Ectodermal cell (in vitro differentiated cells): ENCODE measurements at regions not wholly inside any gene's neighbourhood (a gene's known extent, or its start where the extent isn't known, plus 50 kb on each side); places are given as distances from the start of the nearest gene placed in this dataset.

Experiments used
- H3K27ac ChIP-seq: 2 replicates; pipeline ENCODE4 v1.7.0; 2013; ENCODE audit warnings: mild to moderate bottlenecking, low read depth, low read length; ENCODE audit not compliant: insufficient read depth, poor library complexity, severe bottlenecking
- H3K27me3 ChIP-seq: 2 replicates; pipeline ENCODE4 v1.7.0; 2013; ENCODE audit warnings: mild to moderate bottlenecking, low read length; ENCODE audit not compliant: insufficient read depth, control insufficient read depth, poor library complexity, severe bottlenecking
- H3K36me3 ChIP-seq: one replicate; pipeline ENCODE4 v1.7.0; 2013; ENCODE audit warnings: low read length; ENCODE audit not compliant: control insufficient read depth, insufficient read depth
- H3K4me1 ChIP-seq: one replicate; pipeline ENCODE4 v1.7.0; 2013; ENCODE audit warnings: low read length; ENCODE audit not compliant: control insufficient read depth, insufficient read depth
- H3K4me3 ChIP-seq: 2 replicates; pipeline ENCODE4 v1.7.0; 2013; ENCODE audit warnings: low read depth, low read length, control low read depth; ENCODE audit not compliant: insufficient read depth
- H3K9me3 ChIP-seq: 2 replicates; pipeline ENCODE4 v1.7.0; 2013; ENCODE audit warnings: mild to moderate bottlenecking, low read length, moderate library complexity; ENCODE audit not compliant: control insufficient read depth
- WGBS, 2 experiments: methylation state at CpG; one replicate each; pipeline ENCODE4 v1.1.7; 2013; ENCODE audit warnings: missing lambda C conversion rate in 2 of 2; 5-methylcytosine and 5-hydroxymethylcytosine counted together

DNA sequence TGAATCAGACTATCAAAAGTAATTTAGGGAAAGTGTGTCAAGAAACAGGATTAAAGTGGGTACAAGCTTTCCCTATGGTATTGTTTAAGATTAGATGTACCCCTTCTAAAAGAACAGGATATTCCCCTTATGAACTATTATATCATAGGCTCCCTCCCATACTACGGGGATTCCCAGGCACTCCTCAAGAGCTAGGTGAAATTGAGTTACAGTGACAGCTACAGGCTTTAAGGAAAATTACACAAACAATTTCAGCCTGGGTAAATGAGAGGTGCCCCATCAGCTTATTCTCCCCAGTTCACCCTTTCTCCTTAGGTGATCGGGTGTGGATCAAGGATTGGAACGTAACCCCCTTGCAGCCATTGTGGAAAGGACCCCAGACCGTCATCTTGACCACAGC, 240.8 kb upstream of the CNTN6 start:
- Histone ChIP-seq H3K27ac (no peak overlapping the region), H3K4me3 (no peak overlapping the region), H3K9me3 (peaks cover 3% of the 10 kb centered on the region), H3K36me3 (no peaks in the 10 kb centered on the region), H3K27me3 (no peaks in the 10 kb centered on the region), H3K4me1 (no peaks in the 10 kb centered on the region)
- WGBS, 2 experiments: 74 to 86% methylated on average over 4 of the region's 4 CpGs

DNA sequence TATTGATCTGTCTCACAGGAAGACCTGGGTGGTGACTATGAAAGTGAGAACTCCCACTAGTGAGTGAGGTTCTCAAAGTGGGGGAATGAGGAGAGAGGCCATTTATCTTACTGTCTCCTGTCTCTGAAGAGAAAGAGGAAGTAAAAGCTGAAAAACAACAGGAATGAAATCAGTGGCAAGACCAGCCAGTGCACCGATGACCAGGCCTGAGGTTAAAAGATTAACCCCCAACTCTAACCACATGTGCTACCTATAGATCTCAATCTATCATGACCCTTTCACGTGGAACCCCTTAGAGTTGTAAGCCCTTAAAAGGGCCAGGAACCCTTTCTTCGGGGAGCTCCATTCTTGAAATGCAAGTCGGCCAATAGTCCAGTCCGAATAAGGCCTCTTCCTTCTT, 239.3 kb upstream of the CNTN6 start:
- Histone ChIP-seq H3K9me3 (peaks cover 3% of the 10 kb centered on the region), H3K4me3 (no peak overlapping the region), H3K36me3 (no peaks in the 10 kb centered on the region), H3K27me3 (no peaks in the 10 kb centered on the region), H3K27ac (no peak overlapping the region), H3K4me1 (no peaks in the 10 kb centered on the region)
- WGBS, 2 experiments: 76 to 86% methylated on average over 5 of the region's 5 CpGs

DNA sequence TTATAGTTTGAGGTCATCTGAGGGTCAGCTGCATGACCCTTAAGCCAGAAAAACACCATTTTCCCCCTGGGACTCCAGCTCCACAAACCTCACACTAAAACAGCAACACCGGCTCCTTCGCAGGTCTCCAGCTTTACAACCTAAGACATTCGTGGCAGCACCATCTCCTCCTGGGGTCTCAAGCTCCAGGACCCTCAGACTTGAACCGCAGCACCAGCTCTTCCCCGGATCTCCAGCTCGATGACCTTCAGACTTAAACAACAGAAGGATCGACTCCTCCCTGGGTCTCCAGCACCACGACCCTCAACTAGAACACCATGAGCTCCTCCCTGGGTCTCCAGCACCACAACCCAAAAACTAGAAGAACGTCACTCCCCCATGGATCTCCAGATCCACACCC, 233.7 kb upstream of the CNTN6 start:
- H3K27me3 ChIP-seq: no peaks in the 10 kb centered on the region
- no peak overlapping the region for H3K27ac ChIP-seq
- no peaks in the 10 kb centered on the region for H3K4me1 ChIP-seq
- WGBS, 2 experiments: 81 to 82% methylated on average over 9 of the region's 9 CpGs
- no peaks in the 10 kb centered on the region for H3K36me3 ChIP-seq
- H3K9me3 ChIP-seq: peaks cover 7% of the 10 kb centered on the region
- no peak overlapping the region for H3K4me3 ChIP-seq

DNA sequence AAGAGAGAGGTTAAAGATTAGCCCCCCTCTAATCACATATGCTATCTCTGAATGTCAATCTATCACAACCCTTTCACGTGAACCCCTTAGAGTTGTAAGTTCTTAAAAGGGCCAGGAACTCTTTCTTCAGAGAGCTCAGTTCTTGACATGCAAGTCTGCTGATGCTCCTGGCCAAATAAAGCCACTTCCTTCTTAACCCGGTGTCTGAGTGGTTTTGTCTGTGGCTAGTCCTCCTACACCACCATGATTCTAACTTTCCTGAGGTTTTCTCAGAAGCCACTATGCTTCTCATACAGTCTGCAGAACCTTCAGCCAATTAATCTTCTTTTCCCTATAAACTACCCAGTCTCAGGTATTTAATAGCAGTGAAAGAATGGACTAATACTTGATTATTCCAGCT, 231.1 kb upstream of the CNTN6 start:
- Histone ChIP-seq H3K9me3 (peaks cover 5% of the 10 kb centered on the region), H3K27me3 (no peaks in the 10 kb centered on the region), H3K4me3 (no peak overlapping the region), H3K27ac (no peak overlapping the region), H3K36me3 (no peaks in the 10 kb centered on the region), H3K4me1 (no peaks in the 10 kb centered on the region)
- WGBS, 2 experiments: 65 to 79% methylated on average over 2 of the region's 2 CpGs

- Histone ChIP-seq H3K4me1 (no peaks in the 10 kb centered on the region), H3K27me3 (no peaks in the 10 kb centered on the region), H3K27ac (no peak overlapping the region), H3K9me3 (no peaks in the 10 kb centered on the region), H3K36me3 (no peaks in the 10 kb centered on the region), H3K4me3 (no peak overlapping the region)
- WGBS, 2 experiments: 100% methylated on average over 1 of the region's 1 CpG; no CpG with 5 or more reads in 1 of the 2 experiments
Observed at GRCh38 chr3:869269-869668, 223.6 kb upstream of the CNTN6 start.

DNA sequence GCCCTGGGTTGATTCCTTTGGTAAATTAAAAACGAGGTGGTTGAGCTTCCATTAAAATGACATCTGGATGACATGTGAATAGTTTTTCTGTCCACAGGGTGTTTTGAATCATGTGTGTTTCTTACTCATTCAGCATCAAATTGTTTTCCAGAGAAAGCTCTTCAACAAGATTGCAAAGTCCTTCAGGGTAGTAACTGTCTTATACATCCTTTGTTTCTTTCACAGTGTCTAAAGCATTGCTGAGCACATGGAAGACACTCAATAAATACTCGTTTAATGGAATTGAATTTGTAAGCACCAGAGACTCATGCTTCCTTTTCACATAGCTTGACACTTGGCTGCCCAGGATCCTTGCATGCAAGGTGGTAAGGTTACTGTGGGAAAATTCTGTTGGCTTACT, 223.1 kb upstream of the CNTN6 start:
- WGBS, 2 experiments: 63 to 67% methylated on average over 2 of the region's 2 CpGs

DNA sequence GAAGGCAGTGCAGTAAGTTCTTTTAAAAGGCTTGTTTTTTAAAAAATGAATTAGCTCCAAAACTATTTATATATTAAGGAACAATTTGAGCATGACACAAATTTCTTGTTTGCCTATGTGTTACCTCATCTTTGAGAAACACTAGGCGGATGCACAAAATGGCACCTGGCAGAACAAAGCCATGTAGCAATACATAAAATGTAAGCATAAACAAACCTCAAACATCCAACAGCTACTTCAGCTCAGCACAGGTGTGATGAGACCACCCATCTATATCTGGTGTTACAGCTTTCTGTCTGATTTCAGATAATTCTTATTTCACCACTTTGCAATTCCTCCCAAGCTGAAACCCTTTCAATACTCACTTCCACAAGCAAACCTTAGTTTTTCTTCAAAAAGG, 221.2 kb upstream of the CNTN6 start:
- H3K4me1 ChIP-seq: no peaks in the 10 kb centered on the region
- no peak overlapping the region for H3K27ac ChIP-seq
- no peaks in the 10 kb centered on the region for H3K9me3 ChIP-seq
- 93 to 96% methylated on average over 1 of the region's 1 CpG for whole genome bisulfite sequencing, 2 experiments
- H3K27me3 ChIP-seq: no peaks in the 10 kb centered on the region
- H3K36me3 ChIP-seq: no peaks in the 10 kb centered on the region
- no peak overlapping the region for H3K4me3 ChIP-seq

More for the DNA sequence above, 223.1 kb upstream of the CNTN6 start:
- Histone ChIP-seq H3K4me3 (no peak overlapping the region), H3K36me3 (no peaks in the 10 kb centered on the region), H3K27me3 (no peaks in the 10 kb centered on the region), H3K4me1 (no peaks in the 10 kb centered on the region), H3K27ac (no peak overlapping the region), H3K9me3 (no peaks in the 10 kb centered on the region)

DNA sequence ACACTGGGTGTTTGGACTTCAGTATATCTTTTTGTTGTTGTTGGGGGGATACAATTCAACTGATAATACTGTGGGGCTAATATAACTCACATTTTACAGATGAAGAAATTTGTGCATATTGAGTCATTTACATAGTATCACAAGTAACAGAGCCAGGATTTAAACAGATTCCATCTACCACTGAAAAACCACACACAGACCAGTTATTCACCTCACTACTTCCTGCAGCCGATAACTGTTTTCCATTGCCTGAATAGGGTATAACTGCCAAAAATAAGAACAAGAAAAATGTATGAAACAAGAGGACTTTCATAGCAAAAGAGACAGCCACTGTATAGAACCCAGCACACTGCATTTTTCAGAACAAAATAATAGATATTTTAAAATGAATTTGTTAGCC, 215.8 kb upstream of the CNTN6 start:
- no peaks in the 10 kb centered on the region for H3K27me3 ChIP-seq
- H3K4me1 ChIP-seq: no peaks in the 10 kb centered on the region
- 89 to 100% methylated on average over 1 of the region's 1 CpG for WGBS, 2 experiments
- H3K4me3 ChIP-seq: no peak overlapping the region
- H3K36me3 ChIP-seq: no peaks in the 10 kb centered on the region
- no peaks in the 10 kb centered on the region for H3K9me3 ChIP-seq
- no peak overlapping the region for H3K27ac ChIP-seq

DNA sequence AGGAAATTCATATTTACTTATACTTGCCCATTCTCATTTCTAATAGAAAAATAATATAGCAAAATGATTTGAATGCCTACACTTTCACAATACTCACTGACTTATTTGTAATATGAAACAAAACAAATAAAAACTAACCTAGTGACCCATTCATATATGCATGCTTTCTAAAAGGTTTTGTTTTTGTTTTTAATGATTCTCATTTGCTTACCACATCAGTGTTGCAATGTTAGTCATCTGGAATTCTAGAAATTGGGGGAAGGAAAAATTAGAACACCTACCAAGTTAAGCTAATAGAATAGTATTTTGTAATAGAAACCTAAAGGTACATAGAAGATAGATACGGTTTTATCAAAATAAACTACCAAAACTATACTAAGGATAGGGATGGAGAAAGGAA, 214.1 kb upstream of the CNTN6 start:
- Histone ChIP-seq H3K36me3 (no peaks in the 10 kb centered on the region), H3K27ac (no peak overlapping the region), H3K4me3 (no peak overlapping the region), H3K9me3 (no peaks in the 10 kb centered on the region), H3K4me1 (no peaks in the 10 kb centered on the region), H3K27me3 (no peaks in the 10 kb centered on the region)
- WGBS, 2 experiments: no CpG with 5 or more reads among the region's 1 CpG

- peak overlapping the region; percentile 6 for H3K27ac ChIP-seq
- 65 to 71% methylated on average over 3 of the region's 3 CpGs for WGBS, 2 experiments
- H3K27me3 ChIP-seq: no peaks in the 10 kb centered on the region
Observed at GRCh38 chr3:880371-880770, 212.5 kb upstream of the CNTN6 start.

DNA sequence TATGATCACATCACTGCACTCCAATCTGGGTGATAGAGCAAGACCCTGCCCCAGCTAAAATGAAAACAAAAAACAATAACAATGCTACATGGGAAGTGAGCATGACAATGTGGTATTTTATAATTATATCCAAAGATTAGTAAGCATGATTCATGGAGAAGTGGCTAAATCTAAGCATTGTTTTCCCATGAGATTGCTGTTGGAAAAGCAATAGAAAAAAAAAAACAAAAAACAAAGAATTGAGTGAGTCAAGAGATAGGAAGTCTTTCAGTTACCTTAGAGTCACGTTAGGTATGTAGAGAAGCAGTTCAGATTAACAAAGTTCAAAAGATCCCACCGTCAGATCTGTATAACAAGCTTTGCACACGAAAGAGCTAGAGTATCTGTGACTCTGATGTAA, 210.3 kb upstream of the CNTN6 start:
- H3K27ac ChIP-seq: no peak overlapping the region
- H3K27me3 ChIP-seq: no peaks in the 10 kb centered on the region
- WGBS, 2 experiments: 68 to 73% methylated on average over 3 of the region's 3 CpGs
- no peak overlapping the region for H3K4me3 ChIP-seq
- no peaks in the 10 kb centered on the region for H3K9me3 ChIP-seq
- H3K4me1 ChIP-seq: no peaks in the 10 kb centered on the region
- no peaks in the 10 kb centered on the region for H3K36me3 ChIP-seq

More at GRCh38 chr3:880371-880770, 212.5 kb upstream of the CNTN6 start:
- Histone ChIP-seq H3K4me3 (no peak overlapping the region), H3K4me1 (no peaks in the 10 kb centered on the region), H3K9me3 (no peaks in the 10 kb centered on the region), H3K36me3 (no peaks in the 10 kb centered on the region)
